HFFc6 (cell line): ENCODE measurements at regions not wholly inside any gene's neighbourhood (a gene's known extent, or its start where the extent isn't known, plus 50 kb on each side); places are given as distances from the start of the nearest gene placed in this dataset.

Experiments used
- DNase-seq: peaks from one replicate; pipeline ENCODE4 v3.0.0-alpha.2; 2018
- H3K27ac Mint-ChIP-seq: 2 replicates; pipeline ENCODE4 v1.8.0; 2020; ENCODE audit warnings: mild to moderate bottlenecking, mixed read lengths
- H3K27me3 Mint-ChIP-seq: 2 replicates; pipeline ENCODE4 v1.8.0; 2021; ENCODE audit warnings: mild to moderate bottlenecking, moderate library complexity, mixed read lengths; ENCODE audit not compliant: insufficient read depth
- H3K36me3 Mint-ChIP-seq: 2 replicates; pipeline ENCODE4 v1.8.0; 2021; ENCODE audit warnings: low read depth, mixed read lengths
- H3K4me1 Mint-ChIP-seq: 2 replicates; pipeline ENCODE4 v1.8.0; 2020; ENCODE audit warnings: low read depth, mixed read lengths
- H3K4me3 Mint-ChIP-seq: 2 replicates; pipeline ENCODE4 v1.8.0; 2020; ENCODE audit warnings: mild to moderate bottlenecking, moderate library complexity, mixed read lengths
- H3K9me3 Mint-ChIP-seq: 2 replicates; pipeline ENCODE4 v1.8.0; 2020; ENCODE audit warnings: mild to moderate bottlenecking, mixed read lengths
- CTCF ChIP-seq: fragments of 200-600 bp; sonication (generic); IDR thresholded peaks from 2 replicates; pipeline ENCODE4 v1.5.0; 2021; ENCODE audit warnings: antibody characterized with exemption, mild to moderate bottlenecking

- Mint-ChIP-seq H3K27me3 (no peaks in the 10 kb centered on the region), H3K9me3 (peaks cover 25% of the 10 kb centered on the region), H3K4me1 (no peaks in the 10 kb centered on the region), H3K4me3 (no peak overlapping the region), H3K36me3 (no peaks in the 10 kb centered on the region), H3K27ac (no peak overlapping the region)
- DNase-seq = no peak
- no peak for TF ChIP-seq CTCF
Observed at GRCh38 chr11:81477277-81477676, 1256.4 kb downstream of the FAM181B start.

GRCh38 chr11:81476345-81476744 lies 1257.3 kb downstream of the FAM181B start:
- no peaks in the 10 kb centered on the region for H3K4me1 Mint-ChIP-seq
- no peak overlapping the region for H3K4me3 Mint-ChIP-seq
- no peak overlapping the region for H3K27ac Mint-ChIP-seq
- DNase-seq = no peak
- no peaks in the 10 kb centered on the region for H3K27me3 Mint-ChIP-seq
- TF ChIP-seq CTCF = no peak
- no peaks in the 10 kb centered on the region for H3K36me3 Mint-ChIP-seq
- peaks cover 21% of the 10 kb centered on the region for H3K9me3 Mint-ChIP-seq

GRCh38 chr11:81472646-81473045 lies 1261.0 kb downstream of the FAM181B start:
- H3K9me3 Mint-ChIP-seq = peaks cover 33% of the 10 kb centered on the region
- no peaks in the 10 kb centered on the region for H3K36me3 Mint-ChIP-seq
- no peak for TF ChIP-seq CTCF
- H3K27me3 Mint-ChIP-seq = no peaks in the 10 kb centered on the region; the same call in 1 of the 2 replicates
- no peaks in the 10 kb centered on the region for H3K4me1 Mint-ChIP-seq
- DNase-seq = no peak
- H3K4me3 Mint-ChIP-seq = no peak overlapping the region
- no peak overlapping the region for H3K27ac Mint-ChIP-seq

GRCh38 chr11:81470446-81470845 lies 1263.2 kb downstream of the FAM181B start:
- no peak overlapping the region for H3K4me3 Mint-ChIP-seq

GRCh38 chr11:81459766-81460306 lies 1273.8 kb downstream of the FAM181B start:
- Mint-ChIP-seq H3K4me1 (no peaks in the 10 kb centered on the region), H3K27me3 (no peaks in the 10 kb centered on the region; the same call in 1 of the 2 replicates), H3K36me3 (no peaks in the 10 kb centered on the region), H3K9me3 (peaks cover 34% of the 10 kb centered on the region), H3K4me3 (no peak overlapping the region), H3K27ac (no peak overlapping the region)
- TF ChIP-seq CTCF = no peak
- no peak for DNase-seq

More at GRCh38 chr11:81470446-81470845, 1263.2 kb downstream of the FAM181B start:
- Mint-ChIP-seq H3K27me3 (peaks cover 1% of the 10 kb centered on the region; the same call in 1 of the 2 replicates), H3K4me1 (no peaks in the 10 kb centered on the region), H3K36me3 (no peaks in the 10 kb centered on the region), H3K27ac (no peak overlapping the region), H3K9me3 (peaks cover 40% of the 10 kb centered on the region)
- no peak for DNase-seq
- TF ChIP-seq CTCF = no peak
